Liver (tissue), 7 donors: ENCODE measurements at regions not wholly inside any gene's neighbourhood (a gene's known extent, or its start where the extent isn't known, plus 50 kb on each side); places are given as distances from the start of the nearest gene placed in this dataset.
"Not testable (repeated sequence)": the region's sequence is repeated elsewhere in the genome, so short reads cannot be mapped to it uniquely, and the experiment has no call there.

Experiments used
- DNase-seq: peaks from one replicate; pipeline ENCODE4 v3.0.0-alpha.2; 2017; ENCODE audit warnings: low spot score
- H3K27ac ChIP-seq, 2 donors: one replicate each; pipeline ENCODE4 v1.7.0; 2013; ENCODE audit warnings: inconsistent platforms in 2 of 2, low read length in 2 of 2, control low read depth in 1 of 2, low read depth in 1 of 2, mild to moderate bottlenecking in 1 of 2
- H3K27me3 ChIP-seq, 4 donors: one replicate each; pipeline versions ENCODE4 v1.6.1 to v1.7.0; 2013; ENCODE audit warnings: low read length in 3 of 4, inconsistent platforms in 1 of 4, mild to moderate bottlenecking in 1 of 4, moderate library complexity in 1 of 4; ENCODE audit not compliant: control insufficient read depth in 4 of 4, insufficient read depth in 4 of 4
- H3K36me3 ChIP-seq, 4 donors: one replicate each; pipeline versions ENCODE4 v1.6.1 to v1.7.0; 2013; ENCODE audit warnings: low read length in 3 of 4, mild to moderate bottlenecking in 3 of 4, low read depth in 1 of 4, moderate library complexity in 1 of 4; ENCODE audit not compliant: control insufficient read depth in 4 of 4, insufficient read depth in 3 of 4
- H3K4me1 ChIP-seq, 4 donors: one replicate each; pipeline versions ENCODE4 v1.6.1 to v1.7.0; 2013; ENCODE audit warnings: low read length in 3 of 4, mild to moderate bottlenecking in 3 of 4, moderate library complexity in 1 of 4; ENCODE audit not compliant: control insufficient read depth in 4 of 4, insufficient read depth in 4 of 4
- H3K4me3 ChIP-seq, 3 donors: one replicate each; pipeline versions ENCODE4 v1.6.1 to v1.7.0; 2013; ENCODE audit warnings: low read length in 3 of 3, control low read depth in 1 of 3, low read depth in 1 of 3, mild to moderate bottlenecking in 1 of 3
- H3K9ac ChIP-seq, 2 donors: one replicate each; pipeline ENCODE4 v1.7.0; 2013; ENCODE audit warnings: low read length in 2 of 2, mild to moderate bottlenecking in 2 of 2, moderate library complexity in 2 of 2, control low read depth in 1 of 2, low read depth in 1 of 2
- H3K9me3 ChIP-seq, 4 donors: one replicate each; pipeline versions ENCODE4 v1.6.1 to v1.7.0; 2013; ENCODE audit warnings: low read length in 3 of 4; ENCODE audit not compliant: control insufficient read depth in 4 of 4
- EGR1 ChIP-seq, 2 donors: IDR thresholded peaks; 2 replicates each; pipeline ENCODE4 v1.6.1; 2016 to 2018; ENCODE audit warnings: antibody characterized with exemption in 2 of 2, low read depth in 2 of 2
- GABPA ChIP-seq, 2 donors: IDR thresholded peaks in 1 of 2; conservative IDR thresholded peaks in 1 of 2; 2 replicates each; pipeline ENCODE4 v1.6.1; 2016; ENCODE audit warnings: antibody characterized with exemption in 2 of 2, mild to moderate bottlenecking in 1 of 2, moderate library complexity in 1 of 2
- HNF4G ChIP-seq: IDR thresholded peaks from 2 replicates; pipeline ENCODE4 v1.6.1; 2016; ENCODE audit warnings: antibody characterized with exemption
- JUND ChIP-seq, 2 donors: IDR thresholded peaks; 2 replicates each; pipeline ENCODE4 v1.6.1; 2016; ENCODE audit warnings: antibody characterized with exemption in 2 of 2
- MAX ChIP-seq: IDR thresholded peaks from 2 replicates; pipeline ENCODE4 v1.6.1; 2016; ENCODE audit warnings: antibody characterized with exemption
- NR2F2 ChIP-seq: IDR thresholded peaks from 2 replicates; pipeline ENCODE4 v1.6.1; 2016; ENCODE audit warnings: antibody characterized with exemption
- REST ChIP-seq: IDR thresholded peaks from 2 replicates; pipeline ENCODE4 v1.6.1; 2016; ENCODE audit warnings: antibody characterized with exemption, mild to moderate bottlenecking
- TAF1 ChIP-seq: conservative IDR thresholded peaks from 2 replicates; pipeline ENCODE4 v1.6.1; 2016; ENCODE audit warnings: antibody characterized with exemption, mild to moderate bottlenecking
- whole genome bisulfite sequencing: extraction: QIAGEN DNeasy Blood & Tissue Kit; methylation state at CpG from one replicate; pipeline ENCODE4 v1.1.7; 2013; 5-methylcytosine and 5-hydroxymethylcytosine counted together
- TF ChIP-seq, protein P1 (sequence below): IDR thresholded peaks from 2 replicates; pipeline ENCODE4 v1.6.1; 2016; ENCODE audit warnings: antibody characterized with exemption
- donor health status: healthy.
- donor health status: healthy.
- donor health status: healthy.
- donor health status: healthy.

DNA sequence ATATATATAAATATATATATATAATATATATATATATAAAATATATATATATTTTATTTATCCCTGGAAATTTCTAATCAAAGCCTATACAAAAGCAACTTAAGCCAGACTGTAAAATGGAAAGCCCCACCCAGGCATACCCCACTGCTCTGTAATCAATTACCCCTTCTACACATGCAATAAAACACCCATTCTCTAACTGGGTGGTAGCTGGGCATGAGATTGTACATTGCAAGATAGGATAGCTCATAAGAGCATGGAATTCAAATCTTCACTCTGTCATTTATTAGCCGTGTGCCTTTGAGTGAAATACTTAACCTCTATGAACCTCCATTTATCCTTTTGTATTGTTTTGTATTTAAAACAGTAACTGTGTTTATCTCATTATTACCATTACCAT lies 405.3 kb upstream of the SLC30A5 start (continued):
- TF ChIP-seq REST: no peak

GRCh38 chr5:68689010-68689409 lies 404.8 kb upstream of the SLC30A5 start:
- Histone ChIP-seq H3K4me3 (no peak overlapping the region), H3K9ac (no peak overlapping the region), H3K9me3 (no peaks in the 10 kb centered on the region), H3K36me3 (no peaks in the 10 kb centered on the region), H3K27me3 (no peaks in the 10 kb centered on the region), H3K4me1 (peaks cover 0 to 2% (median 0%) of the 10 kb centered on the region in 4 donors), H3K27ac (no peak overlapping the region)
- TF ChIP-seq JUND (IDR thresholded peaks at IDR 0.05) (no peak), GABPA (IDR thresholded peaks at IDR 0.05 in 1 of 2, conservative IDR thresholded peaks at IDR 0.05 in 1 of 2) (no peak), TAF1 (no peak), MAX (no peak), NR2F2 (no peak), HNF4G (no peak), EGR1 (IDR thresholded peaks at IDR 0.05; ENCODE audit: low read depth in 2 of 2) (no peak)
- TF ChIP-seq, protein P1, sequence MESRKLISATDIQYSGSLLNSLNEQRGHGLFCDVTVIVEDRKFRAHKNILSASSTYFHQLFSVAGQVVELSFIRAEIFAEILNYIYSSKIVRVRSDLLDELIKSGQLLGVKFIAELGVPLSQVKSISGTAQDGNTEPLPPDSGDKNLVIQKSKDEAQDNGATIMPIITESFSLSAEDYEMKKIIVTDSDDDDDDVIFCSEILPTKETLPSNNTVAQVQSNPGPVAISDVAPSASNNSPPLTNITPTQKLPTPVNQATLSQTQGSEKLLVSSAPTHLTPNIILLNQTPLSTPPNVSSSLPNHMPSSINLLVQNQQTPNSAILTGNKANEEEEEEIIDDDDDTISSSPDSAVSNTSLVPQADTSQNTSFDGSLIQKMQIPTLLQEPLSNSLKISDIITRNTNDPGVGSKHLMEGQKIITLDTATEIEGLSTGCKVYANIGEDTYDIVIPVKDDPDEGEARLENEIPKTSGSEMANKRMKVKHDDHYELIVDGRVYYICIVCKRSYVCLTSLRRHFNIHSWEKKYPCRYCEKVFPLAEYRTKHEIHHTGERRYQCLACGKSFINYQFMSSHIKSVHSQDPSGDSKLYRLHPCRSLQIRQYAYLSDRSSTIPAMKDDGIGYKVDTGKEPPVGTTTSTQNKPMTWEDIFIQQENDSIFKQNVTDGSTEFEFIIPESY: no peak
- no peak for DNase-seq

GRCh38 chr5:68691874-68692273 lies 401.9 kb upstream of the SLC30A5 start:
- WGBS: 86% methylated on average over 9 of the region's 9 CpGs
- H3K27me3 ChIP-seq, H3K27ac ChIP-seq, H3K4me3 ChIP-seq, H3K9me3 ChIP-seq, H3K9ac ChIP-seq, H3K4me1 ChIP-seq, H3K36me3 ChIP-seq, DNase-seq: not testable (repeated sequence)
